ENCODE measurements at regions not wholly inside any gene's neighbourhood (a gene's known extent, or its start where the extent isn't known, plus 50 kb on each side); places are given as distances from the start of the nearest gene placed in this dataset.
"Not testable (repeated sequence)": the region's sequence is repeated elsewhere in the genome, so short reads cannot be mapped to it uniquely, and the experiment has no call there.

DNA sequence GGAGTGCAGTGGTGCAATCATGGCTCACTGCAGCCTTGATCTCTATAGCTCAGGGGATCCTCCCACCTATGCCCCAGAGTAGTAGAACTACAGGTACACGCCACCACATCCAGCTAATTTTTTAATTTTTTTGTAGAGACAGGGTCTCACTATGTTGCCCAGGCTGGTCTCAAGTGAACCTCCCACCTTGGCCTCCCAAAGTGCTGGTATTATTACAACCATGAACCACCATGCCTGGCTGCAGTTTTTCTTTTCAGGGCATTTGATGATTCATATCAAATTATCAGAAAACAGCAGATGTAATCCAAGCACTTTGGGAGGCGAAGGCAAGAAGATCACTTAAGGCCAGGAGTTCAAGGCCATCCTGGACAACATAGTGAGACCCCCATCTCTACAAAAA is 88.4 kb upstream of the JARID2 start:
- no peak overlapping the region for H3K27ac ChIP-seq
- no peaks in the 10 kb centered on the region for H3K36me3 ChIP-seq
- WGBS, 3 donors = 93 to 96% (median 93%) methylated on average over 2 of the region's 2 CpGs
- H3K9me3 ChIP-seq = no peaks in the 10 kb centered on the region
- H3K4me3 ChIP-seq = no peak overlapping the region
- H3K27me3 ChIP-seq = no peaks in the 10 kb centered on the region
- DNase-seq = no peak
- H3K4me1 ChIP-seq (ENCODE audit: insufficient read depth) = no peaks in the 10 kb centered on the region
- no peak for TF ChIP-seq EP300 (IDR thresholded peaks at IDR 0.05)
- no peak for TF ChIP-seq CTCF (IDR thresholded peaks at IDR 0.05)
- TF ChIP-seq POLR2A (IDR thresholded peaks at IDR 0.05) = no peak
- intact Hi-C loops (cut with DNase I) = no loop called here

DNA sequence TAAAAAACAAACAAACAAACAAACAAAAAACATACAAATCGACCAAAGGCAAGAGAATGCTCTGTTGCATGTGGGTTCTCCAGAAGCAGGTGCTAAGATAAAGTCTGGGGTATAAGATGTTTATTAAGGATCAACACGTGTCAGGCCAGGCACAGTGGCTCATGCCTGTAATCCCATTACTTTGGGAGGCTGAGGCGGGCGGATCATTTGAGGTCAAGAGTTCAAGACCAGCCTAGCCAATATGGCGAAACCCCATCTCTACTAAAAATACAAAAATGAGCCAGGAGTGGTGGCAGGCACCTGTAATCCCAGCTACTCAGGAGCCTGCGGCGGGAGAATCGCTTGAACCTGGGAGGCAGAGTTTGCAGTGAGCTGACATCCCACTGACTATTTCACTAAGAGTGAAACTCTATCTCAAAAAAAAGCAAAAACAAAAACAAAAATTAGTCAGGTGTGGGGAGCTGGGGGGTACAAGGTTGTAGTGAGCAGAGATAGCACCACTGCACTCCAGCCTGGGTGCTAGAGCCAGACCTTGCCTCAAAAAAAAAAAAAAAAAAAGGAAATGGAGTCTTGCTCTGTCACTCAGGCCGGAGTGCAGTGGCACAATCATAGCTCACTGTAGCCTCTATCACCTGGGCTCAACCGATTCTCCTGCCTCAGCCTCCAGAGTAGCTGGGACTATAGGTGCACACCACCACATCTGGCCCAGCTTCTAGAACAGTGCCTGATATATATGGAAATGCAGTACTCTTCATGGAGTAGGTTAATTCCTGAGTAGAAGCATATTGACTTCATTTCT is 86.8 kb upstream of the JARID2 start:
- TF ChIP-seq EP300 (IDR thresholded peaks at IDR 0.05) (no peak), CTCF (IDR thresholded peaks at IDR 0.05) (no peak), POLR2A (IDR thresholded peaks at IDR 0.05) (no peak)
- H3K4me1 ChIP-seq (ENCODE audit: insufficient read depth) = no peaks in the 10 kb centered on the region
- no peaks in the 10 kb centered on the region for H3K9me3 ChIP-seq
- H3K27me3 ChIP-seq = no peaks in the 10 kb centered on the region
- H3K4me3 ChIP-seq = no peak overlapping the region
- WGBS, 3 donors = 88 to 96% (median 93%) methylated on average over 10 of the region's 10 CpGs
- DNase-seq = no peak
- intact Hi-C loops (cut with DNase I) = no loop called here
- H3K27ac ChIP-seq = no peak overlapping the region
- H3K36me3 ChIP-seq = no peaks in the 10 kb centered on the region

DNA sequence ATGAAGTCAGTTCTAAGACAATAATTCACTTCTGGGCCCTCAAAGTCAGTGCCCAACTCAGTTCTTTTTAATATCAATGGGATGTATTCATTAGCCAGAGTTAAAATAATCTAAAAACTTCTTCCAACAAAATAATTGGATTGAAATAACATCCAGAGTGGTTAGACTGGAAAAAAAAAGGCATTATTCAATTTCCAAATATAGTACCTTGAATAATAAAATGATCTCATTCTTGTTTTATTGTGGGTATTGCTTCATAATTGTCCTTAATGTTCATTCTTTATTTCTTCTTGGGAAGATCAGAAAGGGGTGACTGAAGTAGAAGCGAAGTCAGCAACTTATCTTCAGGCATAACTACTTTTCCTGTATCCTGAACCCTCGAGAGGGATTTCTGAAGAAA is 85.1 kb upstream of the JARID2 start:
- WGBS, 3 donors = 42 to 84% (median 82%) methylated on average over 2 of the region's 2 CpGs
- no peaks in the 10 kb centered on the region for H3K27me3 ChIP-seq
- H3K27ac ChIP-seq = no peak overlapping the region
- H3K9me3 ChIP-seq = no peaks in the 10 kb centered on the region
- intact Hi-C loops (cut with DNase I) = no loop called here
- TF ChIP-seq CTCF (IDR thresholded peaks at IDR 0.05) (no peak), EP300 (IDR thresholded peaks at IDR 0.05) (no peak), POLR2A (IDR thresholded peaks at IDR 0.05) (no peak)
- no peaks in the 10 kb centered on the region for H3K36me3 ChIP-seq
- DNase-seq = no peak
- H3K4me3 ChIP-seq = no peak overlapping the region
- no peaks in the 10 kb centered on the region for H3K4me1 ChIP-seq (ENCODE audit: insufficient read depth)

DNA sequence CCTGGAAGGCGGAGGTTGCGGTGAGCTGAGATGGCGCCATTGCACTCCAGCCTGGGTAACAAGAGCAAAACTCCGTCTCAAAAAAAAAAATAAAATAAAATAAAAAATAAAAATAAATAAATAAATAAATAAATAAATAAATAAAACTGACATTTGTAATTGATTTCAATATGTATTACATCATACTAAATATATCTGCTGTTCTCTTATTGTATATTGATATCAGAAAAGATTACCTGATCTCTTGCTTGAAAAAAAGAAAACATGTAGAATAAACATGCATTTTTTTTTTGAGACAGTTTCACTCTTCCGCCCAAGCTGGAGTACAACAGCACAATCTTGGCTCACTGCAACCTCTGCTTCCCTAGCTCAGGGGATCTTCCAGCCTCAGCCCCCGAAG is 81.0 kb upstream of the JARID2 start:
- WGBS, 3 donors = 93 to 97% (median 93%) methylated on average over 6 of the region's 6 CpGs
- DNase-seq; intact Hi-C loops (cut with DNase I); H3K9me3 ChIP-seq; H3K27ac ChIP-seq; H3K4me1 ChIP-seq (ENCODE audit: insufficient read depth); H3K27me3 ChIP-seq; H3K4me3 ChIP-seq; H3K36me3 ChIP-seq: not testable (repeated sequence)

DNA sequence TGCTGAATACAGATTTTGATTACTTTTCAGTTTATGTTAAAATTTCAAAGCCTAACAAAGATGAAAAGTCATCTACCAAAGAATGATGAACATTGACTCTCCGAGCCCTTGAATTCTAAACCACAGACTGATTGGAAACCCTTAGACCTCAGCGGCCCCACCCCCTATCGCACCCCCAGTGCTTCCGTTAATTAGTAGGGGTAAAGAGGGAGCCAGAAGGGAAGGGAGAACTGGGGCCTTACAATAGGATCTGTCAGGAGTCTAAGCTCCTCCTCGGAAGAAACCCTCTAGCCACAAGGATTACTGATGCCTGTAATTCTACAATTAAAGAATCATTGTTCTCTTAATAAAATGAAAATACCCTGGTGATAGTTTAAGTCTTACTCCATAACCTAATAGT is 79.7 kb upstream of the JARID2 start:
- no peak for DNase-seq
- Histone ChIP-seq H3K27ac (no peak overlapping the region), H3K4me1 (ENCODE audit: insufficient read depth) (no peaks in the 10 kb centered on the region), H3K27me3 (no peaks in the 10 kb centered on the region), H3K9me3 (no peaks in the 10 kb centered on the region), H3K4me3 (no peak overlapping the region), H3K36me3 (no peaks in the 10 kb centered on the region)
- intact Hi-C loops (cut with DNase I) = no loop called here
- WGBS, 3 donors = 79 to 89% (median 84%) methylated on average over 5 of the region's 5 CpGs
- TF ChIP-seq EP300 (IDR thresholded peaks at IDR 0.05) (no peak), POLR2A (IDR thresholded peaks at IDR 0.05) (no peak), CTCF (IDR thresholded peaks at IDR 0.05) (no peak)
